ENCODE measurements at regions not wholly inside any gene's neighbourhood (a gene's known extent, or its start where the extent isn't known, plus 50 kb on each side); places are given as distances from the start of the nearest gene placed in this dataset.

DNA sequence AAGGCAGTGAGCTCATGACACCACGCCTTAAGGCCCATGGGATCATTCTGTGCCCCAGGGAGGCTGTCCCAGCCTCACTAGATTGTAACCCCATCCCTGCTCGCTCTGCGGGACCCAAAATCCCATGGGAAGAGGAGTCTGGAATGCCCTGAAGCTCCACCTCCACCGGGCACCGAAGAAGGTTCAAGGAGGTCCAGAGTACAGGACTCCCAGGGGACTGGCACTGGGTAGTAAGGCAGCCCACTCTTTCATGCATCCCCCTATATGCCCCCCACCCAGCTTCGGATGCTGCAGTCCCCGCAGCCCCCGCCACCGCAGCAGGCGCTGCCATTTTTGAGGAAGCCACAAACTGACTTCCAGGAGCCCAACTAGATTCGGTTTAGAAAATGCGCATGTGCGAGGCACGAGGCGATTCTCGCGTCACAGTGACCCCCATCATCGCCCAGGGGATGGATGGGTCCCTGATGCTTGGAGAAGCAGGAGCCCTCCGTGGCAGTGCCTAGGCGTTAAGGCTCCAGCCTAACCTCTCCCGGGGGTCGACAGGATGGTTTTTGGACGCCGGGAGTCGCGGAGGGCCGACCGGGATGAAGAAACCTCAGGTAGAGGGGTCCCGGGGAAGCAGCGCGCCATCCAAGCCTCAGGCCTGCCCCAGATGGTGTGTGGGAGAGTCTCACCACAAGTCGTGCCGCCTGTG lies 1681.0 kb downstream of the TP53TG3F start:
- H3F3A ChIP-seq (ENCODE audit: insufficient read depth) = no peaks in the 10 kb centered on the region
- in situ Hi-C loops (cut with MboI) = no loop called here
- no peak overlapping the region for H3K27ac ChIP-seq
- no peak overlapping the region for H3K4me2 ChIP-seq (ENCODE audit: unreplicated experiment)
- WGBS, 2 experiments (ENCODE audit: low coverage in 1 of 2, low lambda C conversion rate in 2 of 2, missing lambda C conversion rate in 2 of 2) = 45 to 47% methylated on average over 31 to 33 of the region's 33 CpGs
- no peaks in the 10 kb centered on the region for H3K4me1 ChIP-seq (ENCODE audit: insufficient read depth)
- no peaks in the 10 kb centered on the region for H3K9me3 ChIP-seq (ENCODE audit: low read depth)
- no peaks in the 10 kb centered on the region for H3K79me2 ChIP-seq (ENCODE audit: insufficient read depth)
- H3K9ac ChIP-seq = no peak overlapping the region
- no peaks in the 10 kb centered on the region for H3K27me3 ChIP-seq (replicated peaks; ENCODE audit: insufficient read depth)
- no peak overlapping the region for H3K4me3 ChIP-seq
- no peak for DNase-seq
- no peaks in the 10 kb centered on the region for H3K9me2 ChIP-seq (ENCODE audit: insufficient read depth)
- H3K36me3 ChIP-seq (ENCODE audit: low read depth) = no peaks in the 10 kb centered on the region
- no peaks in the 10 kb centered on the region for H4K20me1 ChIP-seq (ENCODE audit: insufficient read depth)
- no peak overlapping the region for H2AFZ ChIP-seq
- TF ChIP-seq EZH2 (IDR thresholded peaks at IDR 0.05; ENCODE audit: insufficient read depth, poor library complexity, severe bottlenecking) = no peak
- no peak for TF ChIP-seq EZH2phosphoT487 (IDR thresholded peaks at IDR 0.05; ENCODE audit: insufficient read depth, low read depth)

DNA sequence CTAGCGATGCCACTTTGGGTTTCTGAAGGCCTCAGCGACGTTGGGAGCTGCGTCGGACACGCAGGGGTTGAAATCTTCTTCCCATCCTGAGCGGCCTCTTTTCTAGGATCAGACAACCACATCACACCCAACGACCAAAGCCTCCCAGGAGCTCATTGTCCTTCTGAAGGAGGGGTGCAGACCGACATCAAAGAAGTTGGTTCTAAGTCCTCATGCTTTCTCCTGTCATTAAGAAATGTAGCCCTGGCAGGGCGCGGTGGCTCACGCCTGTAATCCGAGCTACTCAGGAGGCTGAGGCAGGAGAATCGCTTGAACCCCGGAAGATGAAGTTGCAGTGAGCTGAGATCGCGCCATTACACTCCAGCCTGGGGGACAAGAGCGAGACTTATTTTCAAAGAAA lies 1681.9 kb downstream of the TP53TG3F start:
- in situ Hi-C loops (cut with MboI) = no loop called here

DNA sequence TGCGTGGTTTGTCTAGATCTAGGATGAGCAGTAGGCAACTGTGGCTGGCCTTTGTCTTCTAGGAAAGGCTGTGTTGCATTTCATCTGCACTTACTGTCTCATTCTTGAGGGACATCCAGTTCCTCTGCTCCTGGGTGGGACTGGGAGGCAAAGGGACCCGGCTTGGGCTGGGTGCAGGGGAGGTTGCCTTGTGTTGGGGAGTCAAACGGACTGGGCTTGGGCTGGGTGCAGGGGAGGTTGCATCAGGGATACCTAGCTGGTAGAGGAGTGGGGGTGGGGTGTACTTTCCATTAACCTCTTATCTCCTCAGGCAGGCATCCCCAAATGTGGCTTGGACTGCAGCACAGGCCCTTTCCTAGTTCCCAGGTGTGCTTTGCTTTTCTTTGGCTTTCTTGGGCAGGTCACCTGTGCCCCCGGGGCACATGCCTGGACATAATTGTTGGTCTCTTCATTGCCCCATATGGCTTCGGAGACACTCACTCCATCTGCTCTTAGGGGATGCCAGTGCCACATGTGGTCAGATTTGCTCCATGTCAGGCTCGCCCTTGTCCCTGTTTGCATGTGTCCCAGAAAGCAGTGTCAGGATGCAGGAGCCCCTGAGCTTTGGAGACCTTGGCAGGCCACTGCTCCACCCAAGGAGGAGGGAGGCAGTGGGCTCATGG lies 1682.9 kb downstream of the TP53TG3F start:
- H3K79me2 ChIP-seq (ENCODE audit: insufficient read depth) = no peaks in the 10 kb centered on the region
- no peak for TF ChIP-seq EZH2phosphoT487 (IDR thresholded peaks at IDR 0.05; ENCODE audit: insufficient read depth, low read depth)
- no peak for TF ChIP-seq EZH2 (IDR thresholded peaks at IDR 0.05; ENCODE audit: insufficient read depth, poor library complexity, severe bottlenecking)
- no peak overlapping the region for H3K4me2 ChIP-seq (ENCODE audit: unreplicated experiment)
- H3K27ac ChIP-seq = no peak overlapping the region
- in situ Hi-C loops (cut with MboI) = no loop called here
- no peak overlapping the region for H2AFZ ChIP-seq
- WGBS, 2 experiments (ENCODE audit: low coverage in 1 of 2, low lambda C conversion rate in 2 of 2, missing lambda C conversion rate in 2 of 2) = 14 to 18% methylated on average over 6 of the region's 6 CpGs
- H4K20me1 ChIP-seq (ENCODE audit: insufficient read depth) = no peaks in the 10 kb centered on the region
- DNase-seq = no peak
- H3K4me1 ChIP-seq (ENCODE audit: insufficient read depth) = no peaks in the 10 kb centered on the region
- no peaks in the 10 kb centered on the region for H3K9me3 ChIP-seq (ENCODE audit: low read depth)
- H3K36me3 ChIP-seq (ENCODE audit: low read depth) = no peaks in the 10 kb centered on the region
- no peaks in the 10 kb centered on the region for H3K9me2 ChIP-seq (ENCODE audit: insufficient read depth)
- no peaks in the 10 kb centered on the region for H3K27me3 ChIP-seq (replicated peaks; ENCODE audit: insufficient read depth)
- H3K9ac ChIP-seq = no peak overlapping the region
- no peaks in the 10 kb centered on the region for H3F3A ChIP-seq (ENCODE audit: insufficient read depth)
- H3K4me3 ChIP-seq = no peak overlapping the region

More for the DNA sequence above, 1681.9 kb downstream of the TP53TG3F start:
- WGBS, 2 experiments (ENCODE audit: low coverage in 1 of 2, low lambda C conversion rate in 2 of 2, missing lambda C conversion rate in 2 of 2) = 36 to 37% methylated on average over 18 of the region's 18 CpGs
- no peak overlapping the region for H3K4me2 ChIP-seq (ENCODE audit: unreplicated experiment)
- no peak for DNase-seq
- no peak overlapping the region for H2AFZ ChIP-seq
- no peak for TF ChIP-seq EZH2phosphoT487 (IDR thresholded peaks at IDR 0.05; ENCODE audit: insufficient read depth, low read depth)
- TF ChIP-seq EZH2 (IDR thresholded peaks at IDR 0.05; ENCODE audit: insufficient read depth, poor library complexity, severe bottlenecking) = no peak
- H3K9me2 ChIP-seq (ENCODE audit: insufficient read depth) = no peaks in the 10 kb centered on the region
- no peaks in the 10 kb centered on the region for H3K79me2 ChIP-seq (ENCODE audit: insufficient read depth)
- H3K4me1 ChIP-seq (ENCODE audit: insufficient read depth) = no peaks in the 10 kb centered on the region
- H3K9ac ChIP-seq = no peak overlapping the region
- H3K4me3 ChIP-seq = no peak overlapping the region
- H3K36me3 ChIP-seq (ENCODE audit: low read depth) = no peaks in the 10 kb centered on the region
- no peaks in the 10 kb centered on the region for H3K27me3 ChIP-seq (replicated peaks; ENCODE audit: insufficient read depth)
- H3F3A ChIP-seq (ENCODE audit: insufficient read depth) = no peaks in the 10 kb centered on the region
- no peaks in the 10 kb centered on the region for H3K9me3 ChIP-seq (ENCODE audit: low read depth)
- no peak overlapping the region for H3K27ac ChIP-seq
- H4K20me1 ChIP-seq (ENCODE audit: insufficient read depth) = no peaks in the 10 kb centered on the region

DNA sequence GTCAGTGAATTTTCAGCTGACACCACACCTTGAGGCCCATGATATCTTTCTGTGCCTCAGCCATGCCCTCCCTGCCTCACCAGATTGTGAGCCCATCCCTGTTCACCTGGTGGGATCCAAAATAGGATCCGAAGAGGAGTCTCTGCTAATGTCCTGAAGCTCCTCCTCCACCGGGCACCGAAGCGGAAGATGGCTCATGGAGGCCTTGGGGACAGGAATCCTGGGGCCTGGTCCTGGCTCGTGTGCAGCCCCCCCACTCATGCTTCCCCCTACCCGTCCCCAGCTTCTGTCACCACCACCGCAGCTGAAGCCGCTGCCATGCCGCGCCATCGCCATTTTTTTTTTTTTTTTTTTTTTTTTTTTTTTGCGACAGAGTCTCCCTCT lies 1683.4 kb downstream of the TP53TG3F start:
- no peak for DNase-seq
- Histone ChIP-seq H3K27me3 (replicated peaks; ENCODE audit: insufficient read depth) (no peaks in the 10 kb centered on the region), H3K27ac (no peak overlapping the region), H3K4me3 (no peak overlapping the region), H3K9ac (no peak overlapping the region), H4K20me1 (ENCODE audit: insufficient read depth) (no peaks in the 10 kb centered on the region), H2AFZ (no peak overlapping the region), H3K36me3 (ENCODE audit: low read depth) (no peaks in the 10 kb centered on the region), H3K4me2 (ENCODE audit: unreplicated experiment) (no peak overlapping the region), H3K9me2 (ENCODE audit: insufficient read depth) (no peaks in the 10 kb centered on the region), H3K4me1 (ENCODE audit: insufficient read depth) (no peaks in the 10 kb centered on the region), H3F3A (ENCODE audit: insufficient read depth) (no peaks in the 10 kb centered on the region), H3K79me2 (ENCODE audit: insufficient read depth) (no peaks in the 10 kb centered on the region), H3K9me3 (ENCODE audit: low read depth) (no peaks in the 10 kb centered on the region)
- in situ Hi-C loops (cut with MboI) = no loop called here
- WGBS, 2 experiments (ENCODE audit: low coverage in 1 of 2, low lambda C conversion rate in 2 of 2, missing lambda C conversion rate in 2 of 2) = 47 to 74% methylated on average over 4 to 12 of the region's 12 CpGs
- no peak for TF ChIP-seq EZH2 (IDR thresholded peaks at IDR 0.05; ENCODE audit: insufficient read depth, poor library complexity, severe bottlenecking)
- no peak for TF ChIP-seq EZH2phosphoT487 (IDR thresholded peaks at IDR 0.05; ENCODE audit: insufficient read depth, low read depth)

Measured in GM23248 (cell line).